Panc1 (cell line): ENCODE measurements at regions not wholly inside any gene's neighbourhood (a gene's known extent, or its start where the extent isn't known, plus 50 kb on each side); places are given as distances from the start of the nearest gene placed in this dataset.

Experiments used
- ATAC-seq: fragments of 200-7000 bp; cut with Tn5 transposase; 2 replicates; pipeline ENCODE4 v1.9.1; 2020; ENCODE audit warnings: mild to moderate bottlenecking, moderate library complexity
- BruUV-seq: library from RNA; stranded (reverse); fragments of 400-500 nt; replicated peaks from 2 replicates; lab custom pipeline; 2021; lab: Mats Ljungman, UMichigan
- CTCF ChIA-PET: fragments of 300-600 bp; sonication (Branson Sonifier 250); formaldehyde crosslinking; loops from one replicate; lab custom pipeline; 2022; ENCODE audit warnings: antibody characterized with exemption; lab: Charles Lee
- POLR2A ChIA-PET: fragments of 300-600 bp; sonication (Branson Sonifier 250); formaldehyde crosslinking; loops from one replicate; lab custom pipeline; 2022; ENCODE audit warnings: antibody characterized with exemption; lab: Charles Lee
- DNase-seq: peaks from one replicate; pipeline ENCODE4 v3.0.0-alpha.2; 2010; ENCODE audit warnings: low read depth, low spot score
- H3K27ac ChIP-seq: 2 replicates; pipeline ENCODE4 v1.5.1; 2011; ENCODE audit warnings: mild to moderate bottlenecking, low read length, inconsistent platforms
- H3K27me3 ChIP-seq: fragments of 200-500 bp; sonication (Bioruptor generic); 2 replicates; pipeline ENCODE4 v1.6.0; 2014; ENCODE audit warnings: low read length, inconsistent platforms; ENCODE audit not compliant: control insufficient read depth, insufficient read depth
- H3K36me3 ChIP-seq: fragments of 200-500 bp; sonication (Bioruptor generic); 2 replicates; pipeline ENCODE4 v1.5.1; 2014; ENCODE audit warnings: inconsistent platforms, mild to moderate bottlenecking, low read length, moderate library complexity; ENCODE audit not compliant: control insufficient read depth, insufficient read depth
- H3K4me1 ChIP-seq: 2 replicates; pipeline ENCODE4 v1.5.1; 2011; ENCODE audit warnings: inconsistent platforms, mild to moderate bottlenecking, low read length, moderate library complexity; ENCODE audit not compliant: control insufficient read depth, insufficient read depth
- H3K4me3 ChIP-seq, 2 experiments: 2 replicates each; pipeline ENCODE4 v1.5.1; 2011 to 2012; ENCODE audit warnings: low read depth in 2 of 2, low read length in 2 of 2, mild to moderate bottlenecking in 2 of 2, inconsistent platforms in 1 of 2, moderate library complexity in 1 of 2
- H3K9me3 ChIP-seq: fragments of 200-500 bp; sonication (Bioruptor generic); 2 replicates; pipeline ENCODE4 v1.5.1; 2014; ENCODE audit warnings: low read depth, mild to moderate bottlenecking, inconsistent platforms, low read length, moderate library complexity; ENCODE audit not compliant: control insufficient read depth, insufficient read depth
- POLR2AphosphoS5 ChIP-seq: IDR thresholded peaks from 2 replicates; pipeline ENCODE4 v1.6.1; 2012; ENCODE audit warnings: mild to moderate bottlenecking, low read depth, low read length, moderate library complexity
- SIN3A ChIP-seq: IDR thresholded peaks from 2 replicates; pipeline ENCODE4 v1.6.1; 2012; ENCODE audit warnings: low read depth, mild to moderate bottlenecking, low read length, moderate library complexity, borderline replicate concordance; ENCODE audit not compliant: insufficient read depth
- TCF7L2 ChIP-seq: IDR thresholded peaks from 2 replicates; pipeline ENCODE4 v1.6.1; 2011; ENCODE audit warnings: mild to moderate bottlenecking, low read depth, low read length, inconsistent platforms
- in situ Hi-C: cut with HindIII; loops from 2 replicates; pipeline ENCODE4 v1.10.0; 2016; ENCODE audit warnings: low sequenced_read_pairs, low pct_unique_long_range_greater_than_20kb
- intact Hi-C: fragments of 100-400 bp; cut with micrococcal nuclease; formaldehyde crosslinking; loops from one replicate; pipeline ENCODE4 v1.10.0; 2022; ENCODE audit not compliant: unreplicated experiment
- TF ChIP-seq, protein P1 (sequence below): fragments of 450-650 bp; IDR thresholded peaks from 2 replicates; pipeline ENCODE4 v1.5.1; 2017; ENCODE audit warnings: mild to moderate bottlenecking
- TF ChIP-seq, protein P2 (sequence below), 2 experiments: IDR thresholded peaks; 2 replicates each; pipeline ENCODE4 v1.6.1; 2011 to 2012; ENCODE audit warnings: low read depth in 2 of 2, control low read depth in 1 of 2, low read length in 1 of 2, mild to moderate bottlenecking in 1 of 2, moderate library complexity in 1 of 2; ENCODE audit not compliant: insufficient read depth in 1 of 2

DNA sequence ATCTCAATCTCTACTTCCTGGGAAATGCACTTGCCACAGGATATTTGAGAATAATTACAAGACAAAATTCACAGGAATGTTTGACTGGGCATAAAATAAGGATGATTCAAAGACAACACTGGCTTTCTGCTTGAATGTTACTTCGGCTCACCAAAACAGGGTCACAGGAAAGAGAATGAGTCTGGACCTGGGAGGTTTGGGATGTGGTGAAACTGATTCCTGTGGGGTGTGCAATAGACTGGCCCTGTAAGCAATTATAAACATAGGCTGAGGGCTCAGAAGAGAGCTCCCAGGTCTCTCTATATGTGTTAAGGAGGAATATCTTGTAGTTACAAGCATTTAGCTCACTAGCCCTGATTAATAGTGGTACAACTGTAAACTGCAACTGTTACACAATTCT is 613.9 kb upstream of the CELF2 start:
- Histone ChIP-seq H3K27ac (no peak overlapping the region), H3K4me3 (no peak overlapping the region), H3K4me1 (no peaks in the 10 kb centered on the region), H3K27me3 (no peaks in the 10 kb centered on the region), H3K36me3 (no peaks in the 10 kb centered on the region), H3K9me3 (no peaks in the 10 kb centered on the region)
- in situ Hi-C loops = no loop called here
- ATAC-seq (no peak), DNase-seq (no peak)
- intact Hi-C loops = no loop called here
- ChIA-PET POLR2A (no interaction called here), CTCF (no interaction called here)
- TF ChIP-seq SIN3A (no peak), TCF7L2 (no peak), POLR2AphosphoS5 (no peak)
- TF ChIP-seq, protein P1, sequence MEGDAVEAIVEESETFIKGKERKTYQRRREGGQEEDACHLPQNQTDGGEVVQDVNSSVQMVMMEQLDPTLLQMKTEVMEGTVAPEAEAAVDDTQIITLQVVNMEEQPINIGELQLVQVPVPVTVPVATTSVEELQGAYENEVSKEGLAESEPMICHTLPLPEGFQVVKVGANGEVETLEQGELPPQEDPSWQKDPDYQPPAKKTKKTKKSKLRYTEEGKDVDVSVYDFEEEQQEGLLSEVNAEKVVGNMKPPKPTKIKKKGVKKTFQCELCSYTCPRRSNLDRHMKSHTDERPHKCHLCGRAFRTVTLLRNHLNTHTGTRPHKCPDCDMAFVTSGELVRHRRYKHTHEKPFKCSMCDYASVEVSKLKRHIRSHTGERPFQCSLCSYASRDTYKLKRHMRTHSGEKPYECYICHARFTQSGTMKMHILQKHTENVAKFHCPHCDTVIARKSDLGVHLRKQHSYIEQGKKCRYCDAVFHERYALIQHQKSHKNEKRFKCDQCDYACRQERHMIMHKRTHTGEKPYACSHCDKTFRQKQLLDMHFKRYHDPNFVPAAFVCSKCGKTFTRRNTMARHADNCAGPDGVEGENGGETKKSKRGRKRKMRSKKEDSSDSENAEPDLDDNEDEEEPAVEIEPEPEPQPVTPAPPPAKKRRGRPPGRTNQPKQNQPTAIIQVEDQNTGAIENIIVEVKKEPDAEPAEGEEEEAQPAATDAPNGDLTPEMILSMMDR = no peak
- TF ChIP-seq, protein P2, sequence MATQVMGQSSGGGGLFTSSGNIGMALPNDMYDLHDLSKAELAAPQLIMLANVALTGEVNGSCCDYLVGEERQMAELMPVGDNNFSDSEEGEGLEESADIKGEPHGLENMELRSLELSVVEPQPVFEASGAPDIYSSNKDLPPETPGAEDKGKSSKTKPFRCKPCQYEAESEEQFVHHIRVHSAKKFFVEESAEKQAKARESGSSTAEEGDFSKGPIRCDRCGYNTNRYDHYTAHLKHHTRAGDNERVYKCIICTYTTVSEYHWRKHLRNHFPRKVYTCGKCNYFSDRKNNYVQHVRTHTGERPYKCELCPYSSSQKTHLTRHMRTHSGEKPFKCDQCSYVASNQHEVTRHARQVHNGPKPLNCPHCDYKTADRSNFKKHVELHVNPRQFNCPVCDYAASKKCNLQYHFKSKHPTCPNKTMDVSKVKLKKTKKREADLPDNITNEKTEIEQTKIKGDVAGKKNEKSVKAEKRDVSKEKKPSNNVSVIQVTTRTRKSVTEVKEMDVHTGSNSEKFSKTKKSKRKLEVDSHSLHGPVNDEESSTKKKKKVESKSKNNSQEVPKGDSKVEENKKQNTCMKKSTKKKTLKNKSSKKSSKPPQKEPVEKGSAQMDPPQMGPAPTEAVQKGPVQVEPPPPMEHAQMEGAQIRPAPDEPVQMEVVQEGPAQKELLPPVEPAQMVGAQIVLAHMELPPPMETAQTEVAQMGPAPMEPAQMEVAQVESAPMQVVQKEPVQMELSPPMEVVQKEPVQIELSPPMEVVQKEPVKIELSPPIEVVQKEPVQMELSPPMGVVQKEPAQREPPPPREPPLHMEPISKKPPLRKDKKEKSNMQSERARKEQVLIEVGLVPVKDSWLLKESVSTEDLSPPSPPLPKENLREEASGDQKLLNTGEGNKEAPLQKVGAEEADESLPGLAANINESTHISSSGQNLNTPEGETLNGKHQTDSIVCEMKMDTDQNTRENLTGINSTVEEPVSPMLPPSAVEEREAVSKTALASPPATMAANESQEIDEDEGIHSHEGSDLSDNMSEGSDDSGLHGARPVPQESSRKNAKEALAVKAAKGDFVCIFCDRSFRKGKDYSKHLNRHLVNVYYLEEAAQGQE (IDR thresholded peaks at IDR 0.05; ENCODE audit: insufficient read depth in 1 of 2, low read depth in 2 of 2, low read length in 1 of 2) = no peak
- BruUV-seq = no TSS peak

DNA sequence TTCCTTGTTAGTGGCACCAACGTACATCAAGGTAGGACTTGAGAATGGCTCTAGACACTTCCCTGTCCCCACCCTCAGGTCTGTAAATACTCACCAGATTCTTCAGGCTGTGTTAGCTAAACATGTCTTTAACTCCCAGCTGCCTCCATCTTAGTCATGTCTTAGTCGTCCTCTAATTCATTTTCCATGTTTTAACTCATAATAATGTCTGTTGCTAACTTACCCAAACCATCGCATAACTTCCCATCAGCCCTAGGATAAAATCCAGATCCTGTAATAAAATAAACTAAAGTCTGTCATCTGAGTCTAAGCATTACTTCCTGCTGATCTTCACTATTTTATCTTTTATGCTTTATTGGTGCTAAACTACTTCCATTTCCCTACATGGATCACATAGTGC is 600.0 kb upstream of the CELF2 start:
- H3K4me1 ChIP-seq = no peaks in the 10 kb centered on the region
- ChIA-PET CTCF (no interaction called here), POLR2A (no interaction called here)
- H3K27ac ChIP-seq = no peak overlapping the region
- H3K27me3 ChIP-seq = no peaks in the 10 kb centered on the region
- in situ Hi-C loops = no loop called here
- no peaks in the 10 kb centered on the region for H3K9me3 ChIP-seq
- intact Hi-C loops = no loop called here
- H3K36me3 ChIP-seq = no peaks in the 10 kb centered on the region
- no peak overlapping the region for H3K4me3 ChIP-seq
- no peak for TF ChIP-seq TCF7L2
- TF ChIP-seq SIN3A = no peak
- TF ChIP-seq, protein P2 (IDR thresholded peaks at IDR 0.05; ENCODE audit: insufficient read depth in 1 of 2, low read depth in 2 of 2, low read length in 1 of 2) = no peak
- TF ChIP-seq, protein P1 = no peak
- TF ChIP-seq POLR2AphosphoS5 = no peak
- DNase-seq (no peak), ATAC-seq (no peak)
- BruUV-seq = no TSS peak
